H9 (cell line): ENCODE measurements at regions not wholly inside any gene's neighbourhood (a gene's known extent, or its start where the extent isn't known, plus 50 kb on each side); places are given as distances from the start of the nearest gene placed in this dataset.

Source experiments
- DNase-seq: peaks from one replicate; pipeline ENCODE4 v3.0.0-alpha.2; 2017
- H2AFZ ChIP-seq: one replicate; pipeline ENCODE4 v1.6.1; 2013; ENCODE audit warnings: mild to moderate bottlenecking, low read length, control low read depth, moderate library complexity
- H2AK5ac ChIP-seq: 2 replicates; pipeline ENCODE4 v1.6.1; 2013; ENCODE audit warnings: low read length, control low read depth, mixed read lengths; ENCODE audit not compliant: insufficient read length
- H2BK120ac ChIP-seq: one replicate; pipeline ENCODE4 v1.6.1; 2013; ENCODE audit warnings: low read depth, mild to moderate bottlenecking, low read length, control low read depth, inconsistent platforms; ENCODE audit not compliant: poor library complexity, severe bottlenecking
- H2BK12ac ChIP-seq: 2 replicates; pipeline ENCODE4 v1.6.1; 2013; ENCODE audit warnings: low read length, control low read depth, mixed read lengths, low read depth; ENCODE audit not compliant: insufficient read length
- H2BK15ac ChIP-seq: 2 replicates; pipeline ENCODE4 v1.6.1; 2013; ENCODE audit warnings: low read depth, low read length, control low read depth
- H2BK20ac ChIP-seq: one replicate; pipeline ENCODE4 v1.6.1; 2013; ENCODE audit warnings: low read depth, mild to moderate bottlenecking, low read length, control low read depth, inconsistent platforms; ENCODE audit not compliant: poor library complexity, severe bottlenecking
- H2BK5ac ChIP-seq: 2 replicates; pipeline ENCODE4 v1.6.1; 2013; ENCODE audit warnings: low read length, control low read depth, mixed read lengths; ENCODE audit not compliant: insufficient read length
- H3K14ac ChIP-seq: 2 replicates; pipeline ENCODE4 v1.6.1; 2013; ENCODE audit warnings: low read length, control low read depth; ENCODE audit not compliant: insufficient read depth
- H3K18ac ChIP-seq: 2 replicates; pipeline ENCODE4 v1.6.1; 2013; ENCODE audit warnings: low read depth, mild to moderate bottlenecking, mixed read lengths, low read length, control low read depth; ENCODE audit not compliant: insufficient read length
- H3K23ac ChIP-seq: 2 replicates; pipeline ENCODE4 v1.6.1; 2013; ENCODE audit warnings: low read length, control low read depth, mixed read lengths, low read depth; ENCODE audit not compliant: insufficient read length
- H3K23me2 ChIP-seq: 2 replicates; pipeline ENCODE4 v1.6.1; 2013; ENCODE audit warnings: low read depth, mild to moderate bottlenecking, mixed read lengths, low read length, control low read depth; ENCODE audit not compliant: insufficient read length, poor library complexity, severe bottlenecking
- H3K27ac ChIP-seq: 2 replicates; pipeline ENCODE4 v1.5.1; 2013; ENCODE audit warnings: low read length, control low read depth, mixed read lengths, low read depth; ENCODE audit not compliant: insufficient read length
- H3K27me3 ChIP-seq: 2 replicates; pipeline ENCODE4 v1.6.1; 2013; ENCODE audit warnings: low read length, control low read depth, inconsistent platforms; ENCODE audit not compliant: insufficient read depth
- H3K4ac ChIP-seq: 2 replicates; pipeline ENCODE4 v1.6.1; 2013; ENCODE audit warnings: low read depth, mild to moderate bottlenecking, control low read depth, inconsistent platforms, low read length, moderate library complexity
- H3K4me1 ChIP-seq: 2 replicates; pipeline ENCODE4 v1.6.1; 2013; ENCODE audit warnings: low read length, control low read depth, inconsistent platforms; ENCODE audit not compliant: insufficient read depth
- H3K4me2 ChIP-seq: 2 replicates; pipeline ENCODE4 v1.6.1; 2013; ENCODE audit warnings: low read length, control low read depth, mixed read lengths; ENCODE audit not compliant: insufficient read length, insufficient read depth
- H3K56ac ChIP-seq: 2 replicates; pipeline ENCODE4 v1.6.1; 2013; ENCODE audit warnings: low read depth, mild to moderate bottlenecking, mixed read lengths, low read length, control low read depth; ENCODE audit not compliant: insufficient read length
- H3K79me1 ChIP-seq: 2 replicates; pipeline ENCODE4 v1.6.1; 2013; ENCODE audit warnings: low read depth, mild to moderate bottlenecking, moderate library complexity, low read length, control low read depth, inconsistent platforms; ENCODE audit not compliant: insufficient read depth, poor library complexity, severe bottlenecking
- H3K79me2 ChIP-seq: 2 replicates; pipeline ENCODE4 v1.6.1; 2013; ENCODE audit warnings: low read length, control low read depth, inconsistent platforms; ENCODE audit not compliant: insufficient read depth
- H3K9ac ChIP-seq: 2 replicates; pipeline ENCODE4 v1.6.1; 2013; ENCODE audit warnings: low read length, control low read depth, mixed read lengths; ENCODE audit not compliant: insufficient read length; ENCODE audit errors: extremely low read depth
- H3K9me3 ChIP-seq: one replicate; pipeline ENCODE4 v1.6.1; 2013; ENCODE audit warnings: low read depth, low read length, inconsistent platforms; ENCODE audit not compliant: control insufficient read depth
- H3T11ph ChIP-seq: one replicate; pipeline ENCODE4 v1.6.1; 2013; ENCODE audit warnings: mild to moderate bottlenecking, low read length, control low read depth, inconsistent platforms
- H4K20me1 ChIP-seq: one replicate; pipeline ENCODE4 v1.6.1; 2013; ENCODE audit not compliant: control insufficient read depth, insufficient read length, insufficient read depth
- H4K5ac ChIP-seq: 2 replicates; pipeline ENCODE4 v1.6.1; 2013; ENCODE audit warnings: low read depth, mild to moderate bottlenecking, mixed read lengths, low read length, control low read depth; ENCODE audit not compliant: insufficient read length
- H4K8ac ChIP-seq: replicated peaks from 2 replicates; pipeline ENCODE4 v1.6.1; 2013; ENCODE audit warnings: low read length, control low read depth, mixed read lengths, low read depth; ENCODE audit not compliant: insufficient read length
- H4K91ac ChIP-seq: 2 replicates; pipeline ENCODE4 v1.6.1; 2013; ENCODE audit warnings: low read depth, mild to moderate bottlenecking, moderate library complexity, mixed read lengths, low read length, control low read depth; ENCODE audit not compliant: insufficient read length
- H3K27ac Mint-ChIP-seq, 3 experiments: 2 replicates in 2 of 3; 3 replicates in 1 of 3; pipeline ENCODE4 v1.8.0; 2020 to 2021; ENCODE audit warnings: mixed read lengths in 3 of 3, mild to moderate bottlenecking in 1 of 3, moderate library complexity in 1 of 3
- H3K27me3 Mint-ChIP-seq: 2 replicates; pipeline ENCODE4 v1.8.0; 2021; ENCODE audit warnings: low read depth, mild to moderate bottlenecking, moderate library complexity, mixed read lengths
- H3K36me3 Mint-ChIP-seq, 3 experiments: 2 replicates in 2 of 3; 3 replicates in 1 of 3; pipeline ENCODE4 v1.8.0; 2020 to 2021; ENCODE audit warnings: low read depth in 3 of 3, mixed read lengths in 3 of 3; ENCODE audit not compliant: insufficient read depth in 1 of 3
- H3K4me1 Mint-ChIP-seq, 2 experiments: 2 replicates each; pipeline ENCODE4 v1.8.0; 2020; ENCODE audit warnings: mixed read lengths in 2 of 2
- H3K4me3 Mint-ChIP-seq, 2 experiments: 2 replicates in 1 of 2; 3 replicates in 1 of 2; pipeline ENCODE4 v1.8.0; 2020 to 2021; ENCODE audit warnings: mild to moderate bottlenecking in 2 of 2, mixed read lengths in 2 of 2, moderate library complexity in 1 of 2
- H3K9me3 Mint-ChIP-seq, 2 experiments: 2 replicates in 1 of 2; 3 replicates in 1 of 2; pipeline ENCODE4 v1.8.0; 2020; ENCODE audit warnings: mild to moderate bottlenecking in 2 of 2, mixed read lengths in 2 of 2, moderate library complexity in 1 of 2
- CTCF ChIP-seq: fragments of 200-600 bp; sonication (generic); conservative IDR thresholded peaks from 3 replicates; pipeline ENCODE4 v1.8.0; 2021; ENCODE audit warnings: antibody characterized with exemption, mild to moderate bottlenecking
- WGBS: extraction: QIAGEN DNeasy Blood & Tissue Kit; methylation state at CpG from one replicate; pipeline ENCODE4 v1.1.7; 2013; ENCODE audit warnings: missing lambda C conversion rate, low lambda C conversion rate, mixed read lengths; ENCODE audit not compliant: insufficient read length; ENCODE audit errors: extremely low coverage; 5-methylcytosine and 5-hydroxymethylcytosine counted together

GRCh38 chr11:19577976-19578619 is 134.5 kb upstream of the NAV2 start:
- no peaks in the 10 kb centered on the region for H3K9me3 ChIP-seq
- H2BK12ac ChIP-seq, result no peak overlapping the region
- H4K8ac ChIP-seq, result no peak overlapping the region
- H3K27ac ChIP-seq, result no peak overlapping the region
- no peak for TF ChIP-seq CTCF
- H3K23ac ChIP-seq, result no peak overlapping the region
- Mint-ChIP-seq H3K4me1 (peaks cover 0 to 6% of the 10 kb centered on the region in 2 experiments; a peak in 1 of 4 replicates), H3K4me3 (no peak overlapping the region), H3K36me3 (no peaks in the 10 kb centered on the region), H3K9me3 (no peaks in the 10 kb centered on the region), H3K27ac (peak overlapping the region in 1 of 3 experiments; percentile 40; a peak in 1 of 7 replicates), H3K27me3 (peaks cover 1% of the 10 kb centered on the region; the same call in 1 of the 2 replicates)
- H3K4me2 ChIP-seq, result no peak overlapping the region
- no CpG with 5 or more reads among the region's 9 CpGs for WGBS
- H3T11ph ChIP-seq, result no peak overlapping the region
- no peak overlapping the region for H4K91ac ChIP-seq
- H4K20me1 ChIP-seq, result no peaks in the 10 kb centered on the region
- H3K27me3 ChIP-seq, result no peaks in the 10 kb centered on the region
- no peak overlapping the region for H3K4ac ChIP-seq
- H4K5ac ChIP-seq, result no peak overlapping the region
- H2AK5ac ChIP-seq, result no peak overlapping the region
- no peaks in the 10 kb centered on the region for H3K4me1 ChIP-seq
- no peak overlapping the region for H2BK15ac ChIP-seq
- no peak overlapping the region for H3K18ac ChIP-seq
- no peak overlapping the region for H2AFZ ChIP-seq
- no peaks in the 10 kb centered on the region for H3K79me1 ChIP-seq
- no peaks in the 10 kb centered on the region for H3K23me2 ChIP-seq
- no peak overlapping the region for H2BK120ac ChIP-seq
- no peaks in the 10 kb centered on the region for H3K79me2 ChIP-seq
- no peak overlapping the region for H2BK5ac ChIP-seq
- no peak overlapping the region for H3K14ac ChIP-seq
- no peak overlapping the region for H3K9ac ChIP-seq
- no peak for DNase-seq
- no peak overlapping the region for H3K56ac ChIP-seq
- no peak overlapping the region for H2BK20ac ChIP-seq
